ENCODE measurements at regions not wholly inside any gene's neighbourhood (a gene's known extent, or its start where the extent isn't known, plus 50 kb on each side); places are given as distances from the start of the nearest gene placed in this dataset.

DNA sequence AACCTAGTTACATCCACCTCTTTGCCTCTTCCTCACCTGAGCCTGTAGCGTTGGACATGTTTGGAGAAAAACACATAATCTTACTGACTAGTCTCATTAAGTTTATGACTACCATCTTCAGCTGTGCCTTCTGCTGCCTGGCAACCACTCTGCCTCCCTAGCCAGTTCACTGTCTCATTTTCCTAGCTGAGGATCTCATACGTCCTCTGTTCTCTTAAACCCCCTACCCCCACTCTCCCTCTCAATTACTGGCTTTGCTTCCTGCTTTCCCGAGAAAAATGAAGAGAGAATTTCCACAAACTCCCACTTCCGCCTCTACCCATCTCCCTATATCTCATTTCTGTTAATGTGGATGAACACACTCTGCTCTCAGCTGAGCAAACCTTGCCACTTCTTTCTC, 239.3 kb upstream of the POU2AF2 start:
- TF ChIP-seq, protein P1, sequence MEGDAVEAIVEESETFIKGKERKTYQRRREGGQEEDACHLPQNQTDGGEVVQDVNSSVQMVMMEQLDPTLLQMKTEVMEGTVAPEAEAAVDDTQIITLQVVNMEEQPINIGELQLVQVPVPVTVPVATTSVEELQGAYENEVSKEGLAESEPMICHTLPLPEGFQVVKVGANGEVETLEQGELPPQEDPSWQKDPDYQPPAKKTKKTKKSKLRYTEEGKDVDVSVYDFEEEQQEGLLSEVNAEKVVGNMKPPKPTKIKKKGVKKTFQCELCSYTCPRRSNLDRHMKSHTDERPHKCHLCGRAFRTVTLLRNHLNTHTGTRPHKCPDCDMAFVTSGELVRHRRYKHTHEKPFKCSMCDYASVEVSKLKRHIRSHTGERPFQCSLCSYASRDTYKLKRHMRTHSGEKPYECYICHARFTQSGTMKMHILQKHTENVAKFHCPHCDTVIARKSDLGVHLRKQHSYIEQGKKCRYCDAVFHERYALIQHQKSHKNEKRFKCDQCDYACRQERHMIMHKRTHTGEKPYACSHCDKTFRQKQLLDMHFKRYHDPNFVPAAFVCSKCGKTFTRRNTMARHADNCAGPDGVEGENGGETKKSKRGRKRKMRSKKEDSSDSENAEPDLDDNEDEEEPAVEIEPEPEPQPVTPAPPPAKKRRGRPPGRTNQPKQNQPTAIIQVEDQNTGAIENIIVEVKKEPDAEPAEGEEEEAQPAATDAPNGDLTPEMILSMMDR (IDR thresholded peaks at IDR 0.05), result no peak
- no peak for TF ChIP-seq POLR2A (IDR thresholded peaks at IDR 0.05)
